ENCODE measurements at regions not wholly inside any gene's neighbourhood (a gene's known extent, or its start where the extent isn't known, plus 50 kb on each side); places are given as distances from the start of the nearest gene placed in this dataset.

- Histone ChIP-seq H3K36me3 (no peaks in the 10 kb centered on the region), H3K27ac (no peak overlapping the region), H3K27me3 (no peaks in the 10 kb centered on the region), H3K9me3 (no peaks in the 10 kb centered on the region), H3K4me1 (no peaks in the 10 kb centered on the region), H3K4me3 (no peak overlapping the region)
- TF ChIP-seq CTCF (IDR thresholded peaks at IDR 0.05) (no peak), POLR2A (IDR thresholded peaks at IDR 0.05) (no peak)
- intact Hi-C loops (cut with DNase I; ENCODE audit: low total_unique reads) = no loop called here
- no peak for DNase-seq
Observed at GRCh38 chr6:112590326-112590725, 243.2 kb downstream of the RFPL4B start.

- no peaks in the 10 kb centered on the region for H3K4me1 ChIP-seq
- H3K9me3 ChIP-seq = no peaks in the 10 kb centered on the region
- no peak for TF ChIP-seq CTCF (IDR thresholded peaks at IDR 0.05)
- intact Hi-C loops (cut with DNase I; ENCODE audit: low total_unique reads) = no loop called here
- H3K4me3 ChIP-seq = no peak overlapping the region
- no peaks in the 10 kb centered on the region for H3K36me3 ChIP-seq
- no peaks in the 10 kb centered on the region for H3K27me3 ChIP-seq
- H3K27ac ChIP-seq = no peak overlapping the region
- no peak for DNase-seq
Observed at GRCh38 chr6:112591329-112591728, 244.2 kb downstream of the RFPL4B start.

- Histone ChIP-seq H3K36me3 (no peaks in the 10 kb centered on the region), H3K27ac (no peak overlapping the region), H3K9me3 (no peaks in the 10 kb centered on the region), H3K27me3 (no peaks in the 10 kb centered on the region), H3K4me1 (no peaks in the 10 kb centered on the region), H3K4me3 (no peak overlapping the region)
- DNase-seq = no peak
- TF ChIP-seq CTCF (IDR thresholded peaks at IDR 0.05) (no peak), POLR2A (IDR thresholded peaks at IDR 0.05) (no peak)
- intact Hi-C loops (cut with DNase I; ENCODE audit: low total_unique reads) = no loop called here
Observed at GRCh38 chr6:112592159-112592558, 245.0 kb downstream of the RFPL4B start.

GRCh38 chr6:112594886-112595594 lies 247.9 kb downstream of the RFPL4B start:
- H3K4me1 ChIP-seq = no peaks in the 10 kb centered on the region
- H3K27ac ChIP-seq = no peak overlapping the region
- no peaks in the 10 kb centered on the region for H3K9me3 ChIP-seq
- H3K27me3 ChIP-seq = no peaks in the 10 kb centered on the region
- TF ChIP-seq POLR2A (IDR thresholded peaks at IDR 0.05) = no peak
- no peak for TF ChIP-seq CTCF (IDR thresholded peaks at IDR 0.05)
- no peaks in the 10 kb centered on the region for H3K36me3 ChIP-seq
- intact Hi-C loops (cut with DNase I; ENCODE audit: low total_unique reads) = no loop called here
- no peak overlapping the region for H3K4me3 ChIP-seq
- no peak for DNase-seq

- Histone ChIP-seq H3K4me3 (no peak overlapping the region), H3K27me3 (no peaks in the 10 kb centered on the region), H3K27ac (no peak overlapping the region), H3K36me3 (no peaks in the 10 kb centered on the region), H3K4me1 (no peaks in the 10 kb centered on the region), H3K9me3 (no peaks in the 10 kb centered on the region)
- DNase-seq = no peak
- intact Hi-C loops (cut with DNase I; ENCODE audit: low total_unique reads) = no loop called here
- TF ChIP-seq POLR2A (IDR thresholded peaks at IDR 0.05) = no peak
- no peak for TF ChIP-seq CTCF (IDR thresholded peaks at IDR 0.05)
Observed at GRCh38 chr6:112595841-112596240, 248.7 kb downstream of the RFPL4B start.
